HepG2 (cell line): ENCODE measurements at regions not wholly inside any gene's neighbourhood (a gene's known extent, or its start where the extent isn't known, plus 50 kb on each side); places are given as distances from the start of the nearest gene placed in this dataset.

Experiments used
- ATAC-seq: fragments of 200-7000 bp; cut with Tn5 transposase; 3 replicates; pipeline ENCODE4 v1.9.1; 2020; ENCODE audit warnings: mild to moderate bottlenecking, moderate library complexity
- BruUV-seq: library from RNA; stranded (reverse); fragments of 400-500 nt; replicated peaks from 2 replicates; lab custom pipeline; 2021; lab: Mats Ljungman, UMichigan
- CTCF ChIA-PET: fragments of 300-600 bp; formaldehyde crosslinking; extraction: SDS; loops from one replicate; lab custom pipeline; 2021; ENCODE audit warnings: low total read pairs, inconsistent platforms, low intra/inter-chr PET ratio; lab: Yijun Ruan, JAX
- POLR2A ChIA-PET: fragments of 350-600 bp; sonication (Branson Sonifier 250); formaldehyde crosslinking; loops from one replicate; lab custom pipeline; 2020; ENCODE audit warnings: antibody characterized with exemption, inconsistent platforms; lab: Yijun Ruan, JAX
- DNase-seq: peaks from one replicate; pipeline ENCODE4 v3.0.0-alpha.2; 2015; ENCODE audit warnings: low spot score
- FAIRE-seq: peaks from 3 replicates; lab custom pipeline; 2011; peaks lifted over from hg19 to GRCh38; lab: Jason Lieb, UNC
- H2AFZ ChIP-seq: one replicate; pipeline ENCODE4 v1.6.1; 2011; ENCODE audit warnings: low read length, inconsistent platforms
- H3K27ac ChIP-seq: fragments of 300-600 bp; 3 replicates; pipeline ENCODE4 v1.8.0; 2011; ENCODE audit warnings: mixed run types, mild to moderate bottlenecking, mixed read lengths, low read length, inconsistent platforms; ENCODE audit not compliant: insufficient read depth; ENCODE audit errors: extremely low read length
- H3K27me3 ChIP-seq, 2 experiments: fragments of 200-600 bp in 1 of 2; 2 replicates in 1 of 2; 3 replicates in 1 of 2; pipeline versions ENCODE4 v1.6.0 to v1.8.0; 2011; ENCODE audit warnings: low read length in 2 of 2, mild to moderate bottlenecking in 2 of 2, moderate library complexity in 2 of 2, inconsistent platforms in 1 of 2; ENCODE audit not compliant: insufficient read depth in 2 of 2, control insufficient read depth in 1 of 2
- H3K36me3 ChIP-seq, 2 experiments: fragments of 200-600 bp in 1 of 2; replicated peaks in 1 of 2; 2 replicates in 1 of 2; 3 replicates in 1 of 2; pipeline versions ENCODE4 v1.5.1 to v1.8.0; 2011; ENCODE audit warnings: low read length in 2 of 2, inconsistent platforms in 1 of 2; ENCODE audit not compliant: insufficient read depth in 2 of 2, control insufficient read depth in 1 of 2
- H3K4me1 ChIP-seq: 2 replicates; pipeline ENCODE4 v1.5.1; 2012; ENCODE audit warnings: low read length, inconsistent platforms; ENCODE audit not compliant: insufficient read depth
- H3K4me2 ChIP-seq: 2 replicates; pipeline ENCODE4 v1.6.0; 2011; ENCODE audit warnings: low read depth, low read length, inconsistent platforms
- H3K4me3 ChIP-seq, 3 experiments: fragments of 200-600 bp in 1 of 3; sonication (generic), shearing (Covaris generic) in 1 of 3; replicated peaks in 1 of 3; 2 replicates each; pipeline ENCODE4 v1.5.1; 2011 to 2016; ENCODE audit warnings: low read length in 3 of 3, inconsistent platforms in 2 of 3, low read depth in 2 of 3, mild to moderate bottlenecking in 2 of 3, control low read depth in 1 of 3, mixed read lengths in 1 of 3; ENCODE audit not compliant: insufficient read depth in 1 of 3
- H3K79me2 ChIP-seq: one replicate; pipeline ENCODE4 v1.6.1; 2011; ENCODE audit warnings: low read length, inconsistent platforms; ENCODE audit not compliant: insufficient read depth
- H3K9ac ChIP-seq: 2 replicates; pipeline ENCODE4 v1.6.0; 2011; ENCODE audit warnings: mild to moderate bottlenecking, low read depth, low read length, inconsistent platforms; ENCODE audit not compliant: insufficient read depth
- H3K9me3 ChIP-seq: 2 replicates; pipeline ENCODE4 v1.5.1; 2012; ENCODE audit warnings: mild to moderate bottlenecking, low read length
- H4K20me1 ChIP-seq: 2 replicates; pipeline ENCODE4 v1.6.0; 2011; ENCODE audit warnings: inconsistent platforms, mild to moderate bottlenecking, low read length, moderate library complexity; ENCODE audit not compliant: insufficient read depth
- CAMTA2 ChIP-seq: sonication (generic); formaldehyde crosslinking; IDR thresholded peaks from 2 replicates; pipeline ENCODE4 v1.4.0; 2020; ENCODE audit warnings: mild to moderate bottlenecking, missing genetic modification reagents, borderline replicate concordance
- DR1 ChIP-seq: sonication (generic); formaldehyde crosslinking; IDR thresholded peaks from 2 replicates; pipeline ENCODE4 v1.8.0; 2021; ENCODE audit warnings: mild to moderate bottlenecking, missing genetic modification reagents, inconsistent platforms
- FLYWCH1 ChIP-seq: sonication (generic); formaldehyde crosslinking; IDR thresholded peaks from 2 replicates; pipeline ENCODE4 v1.8.1; 2023; ENCODE audit warnings: mild to moderate bottlenecking, missing genetic modification reagents
- HNF4A ChIP-seq: sonication (generic); formaldehyde crosslinking; IDR thresholded peaks from 2 replicates; pipeline ENCODE4 v1.4.0; 2020; ENCODE audit warnings: missing genetic modification reagents
- MTF1 ChIP-seq: sonication (generic); formaldehyde crosslinking; IDR thresholded peaks from 2 replicates; pipeline ENCODE4 v1.5.0; 2020; ENCODE audit warnings: missing genetic modification reagents
- NFRKB ChIP-seq: fragments of 450-650 bp; IDR thresholded peaks from 2 replicates; pipeline ENCODE4 v1.6.1; 2017
- POLR2A ChIP-seq, 2 experiments: IDR thresholded peaks; 2 replicates each; pipeline ENCODE4 v1.6.1; 2011; ENCODE audit warnings: low read depth in 2 of 2, low read length in 2 of 2, mild to moderate bottlenecking in 1 of 2, moderate library complexity in 1 of 2; ENCODE audit not compliant: insufficient read depth in 1 of 2
- SALL2 ChIP-seq: sonication (generic); formaldehyde crosslinking; IDR thresholded peaks from 2 replicates; pipeline ENCODE4 v1.8.1; 2023; ENCODE audit warnings: mild to moderate bottlenecking, missing genetic modification reagents, inconsistent platforms
- SETDB1 ChIP-seq: sonication (generic); formaldehyde crosslinking; IDR thresholded peaks from 2 replicates; pipeline ENCODE4 v1.5.1; 2020; ENCODE audit warnings: missing genetic modification reagents, mild to moderate bottlenecking, borderline replicate concordance
- TBX3 ChIP-seq: fragments of 450-650 bp; IDR thresholded peaks from 2 replicates; pipeline ENCODE4 v1.6.1; 2017; ENCODE audit warnings: antibody characterized with exemption, mild to moderate bottlenecking, inconsistent platforms, borderline replicate concordance
- ZBTB42 ChIP-seq: sonication (generic); formaldehyde crosslinking; IDR thresholded peaks from 2 replicates; pipeline ENCODE4 v1.5.0; 2020; ENCODE audit warnings: mild to moderate bottlenecking, missing genetic modification reagents
- ZFP1 ChIP-seq: IDR thresholded peaks from 2 replicates; pipeline ENCODE4 v1.6.1; 2016
- ZNF83 ChIP-seq: sonication (generic); formaldehyde crosslinking; IDR thresholded peaks from 2 replicates; pipeline ENCODE4 v1.4.0; 2020; ENCODE audit warnings: missing genetic modification reagents, mild to moderate bottlenecking, borderline replicate concordance
- WGBS: methylation state at CpG from one replicate; pipeline ENCODE4 v1.1.6; 2017; ENCODE audit warnings: low lambda C conversion rate; 5-methylcytosine and 5-hydroxymethylcytosine counted together
- in situ Hi-C: cut with HindIII; loops from 2 replicates; pipeline ENCODE4 v1.10.0; 2017; ENCODE audit warnings: low pct_unique_long_range_greater_than_20kb; ENCODE audit not compliant: extremely low pct_ligation_motif_present
- intact Hi-C: fragments of 100-400 bp; cut with micrococcal nuclease; formaldehyde crosslinking; loops from one replicate; pipeline ENCODE4 v1.10.0; 2022; ENCODE audit not compliant: unreplicated experiment
- TF ChIP-seq, protein P1 (sequence below): sonication (generic); formaldehyde crosslinking; IDR thresholded peaks from 2 replicates; pipeline ENCODE4 v1.5.1; 2020; ENCODE audit warnings: mild to moderate bottlenecking, moderate library complexity, missing genetic modification reagents
- TF ChIP-seq, protein P2 (sequence below): sonication (generic); formaldehyde crosslinking; IDR thresholded peaks from 2 replicates; pipeline ENCODE4 v1.8.0; 2022; ENCODE audit warnings: missing genetic modification reagents, mild to moderate bottlenecking, moderate library complexity, borderline replicate concordance

DNA sequence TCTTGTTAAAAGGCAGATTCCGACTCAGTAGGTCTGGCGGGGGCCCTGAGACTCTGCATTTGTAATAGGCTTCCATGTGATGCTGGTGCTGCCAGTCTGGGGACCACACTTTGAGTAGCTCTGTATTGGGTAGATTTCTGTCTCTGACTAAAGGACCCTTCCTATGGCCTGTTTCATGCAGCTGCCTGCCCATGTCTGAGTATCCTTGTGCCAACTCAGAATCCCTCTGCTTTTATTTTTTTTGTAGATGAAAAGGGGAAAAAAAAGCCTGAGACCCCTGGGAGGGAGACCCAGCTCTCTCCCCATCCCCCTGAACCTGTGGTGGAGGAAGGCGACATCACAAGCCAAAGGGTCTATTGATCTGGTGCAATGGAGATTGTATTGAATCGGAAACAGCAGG, 81.9 kb downstream of the EBLN2 start:
- Histone ChIP-seq H3K9me3 (no peaks in the 10 kb centered on the region), H3K27me3 (no peaks in the 10 kb centered on the region), H3K9ac (no peak overlapping the region), H3K4me3 (no peak overlapping the region), H3K36me3 (no peaks in the 10 kb centered on the region), H3K4me2 (no peak overlapping the region), H3K79me2 (no peaks in the 10 kb centered on the region), H4K20me1 (no peaks in the 10 kb centered on the region), H3K27ac (no peak overlapping the region), H3K4me1 (no peaks in the 10 kb centered on the region), H2AFZ (no peak overlapping the region)
- ChIA-PET POLR2A (no interaction called here), CTCF (no interaction called here)
- no TSS peak for BruUV-seq
- 50% methylated on average over 4 of the region's 4 CpGs for WGBS
- FAIRE-seq (no peak), ATAC-seq (no peak), DNase-seq (no peak)
- in situ Hi-C loops (no loop called here), intact Hi-C loops (no loop called here)
- TF ChIP-seq ZBTB42 (CRISPR knock-in tag) (no peak), ZFP1 (CRISPR knock-in tag) (no peak), SETDB1 (CRISPR knock-in tag) (no peak), DR1 (CRISPR knock-in tag) (no peak), CAMTA2 (CRISPR knock-in tag) (no peak), TBX3 (no peak)
- TF ChIP-seq, protein P1, sequence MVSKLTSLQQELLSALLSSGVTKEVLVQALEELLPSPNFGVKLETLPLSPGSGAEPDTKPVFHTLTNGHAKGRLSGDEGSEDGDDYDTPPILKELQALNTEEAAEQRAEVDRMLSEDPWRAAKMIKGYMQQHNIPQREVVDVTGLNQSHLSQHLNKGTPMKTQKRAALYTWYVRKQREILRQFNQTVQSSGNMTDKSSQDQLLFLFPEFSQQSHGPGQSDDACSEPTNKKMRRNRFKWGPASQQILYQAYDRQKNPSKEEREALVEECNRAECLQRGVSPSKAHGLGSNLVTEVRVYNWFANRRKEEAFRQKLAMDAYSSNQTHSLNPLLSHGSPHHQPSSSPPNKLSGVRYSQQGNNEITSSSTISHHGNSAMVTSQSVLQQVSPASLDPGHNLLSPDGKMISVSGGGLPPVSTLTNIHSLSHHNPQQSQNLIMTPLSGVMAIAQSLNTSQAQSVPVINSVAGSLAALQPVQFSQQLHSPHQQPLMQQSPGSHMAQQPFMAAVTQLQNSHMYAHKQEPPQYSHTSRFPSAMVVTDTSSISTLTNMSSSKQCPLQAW (CRISPR knock-in tag): no peak

DNA sequence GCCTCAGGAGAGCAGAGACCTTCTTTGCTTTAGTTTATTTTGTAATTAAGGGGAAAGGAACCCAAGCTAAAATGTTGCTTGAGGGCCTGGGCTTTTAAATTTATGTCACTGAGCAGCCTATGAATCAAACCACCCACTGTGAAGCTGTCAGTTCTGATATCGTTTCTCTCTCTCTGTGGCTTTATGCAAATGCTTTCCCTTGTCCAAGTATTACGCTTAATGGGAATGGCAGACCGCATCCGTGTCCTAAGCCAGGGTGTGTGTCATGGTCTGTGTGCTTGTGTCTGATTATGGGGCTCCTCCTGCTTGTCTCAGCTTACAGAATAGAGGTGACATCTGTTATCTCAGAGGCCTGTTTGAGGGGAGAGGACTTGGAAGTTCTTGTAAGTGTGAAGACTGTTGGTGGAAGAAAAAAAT, 82.4 kb downstream of the EBLN2 start:
- POLR2A ChIA-PET: no interaction called here
- FAIRE-seq: no peak
- H3K27me3 ChIP-seq: no peaks in the 10 kb centered on the region
- no peak for DNase-seq
- H3K27ac ChIP-seq: no peak overlapping the region
- no peak overlapping the region for H2AFZ ChIP-seq
- no TSS peak for BruUV-seq
- CTCF ChIA-PET: no interaction called here
- H4K20me1 ChIP-seq: no peaks in the 10 kb centered on the region
- no peak for ATAC-seq
- no peaks in the 10 kb centered on the region for H3K4me1 ChIP-seq
- H3K4me3 ChIP-seq: no peak overlapping the region
- intact Hi-C loops: no loop called here
- H3K9ac ChIP-seq: no peak overlapping the region
- H3K4me2 ChIP-seq: no peak overlapping the region
- no peaks in the 10 kb centered on the region for H3K79me2 ChIP-seq
- WGBS: 52% methylated on average over 4 of the region's 4 CpGs
- no peaks in the 10 kb centered on the region for H3K36me3 ChIP-seq
- no peaks in the 10 kb centered on the region for H3K9me3 ChIP-seq
- TF ChIP-seq SALL2 (CRISPR knock-in tag): no peak
- no peak for TF ChIP-seq NFRKB
- TF ChIP-seq MTF1 (CRISPR knock-in tag): no peak
- TF ChIP-seq SETDB1 (CRISPR knock-in tag): no peak
- TF ChIP-seq FLYWCH1: no peak
- TF ChIP-seq HNF4A: no peak
- no peak for TF ChIP-seq ZNF83 (CRISPR knock-in tag)
- no peak for TF ChIP-seq POLR2A (IDR thresholded peaks at IDR 0.05; ENCODE audit: insufficient read depth in 1 of 2, low read depth in 2 of 2, low read length in 2 of 2)
- TF ChIP-seq, protein P2, sequence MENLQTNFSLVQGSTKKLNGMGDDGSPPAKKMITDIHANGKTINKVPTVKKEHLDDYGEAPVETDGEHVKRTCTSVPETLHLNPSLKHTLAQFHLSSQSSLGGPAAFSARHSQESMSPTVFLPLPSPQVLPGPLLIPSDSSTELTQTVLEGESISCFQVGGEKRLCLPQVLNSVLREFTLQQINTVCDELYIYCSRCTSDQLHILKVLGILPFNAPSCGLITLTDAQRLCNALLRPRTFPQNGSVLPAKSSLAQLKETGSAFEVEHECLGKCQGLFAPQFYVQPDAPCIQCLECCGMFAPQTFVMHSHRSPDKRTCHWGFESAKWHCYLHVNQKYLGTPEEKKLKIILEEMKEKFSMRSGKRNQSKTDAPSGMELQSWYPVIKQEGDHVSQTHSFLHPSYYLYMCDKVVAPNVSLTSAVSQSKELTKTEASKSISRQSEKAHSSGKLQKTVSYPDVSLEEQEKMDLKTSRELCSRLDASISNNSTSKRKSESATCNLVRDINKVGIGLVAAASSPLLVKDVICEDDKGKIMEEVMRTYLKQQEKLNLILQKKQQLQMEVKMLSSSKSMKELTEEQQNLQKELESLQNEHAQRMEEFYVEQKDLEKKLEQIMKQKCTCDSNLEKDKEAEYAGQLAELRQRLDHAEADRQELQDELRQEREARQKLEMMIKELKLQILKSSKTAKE (CRISPR knock-in tag): no peak
- in situ Hi-C loops: no loop called here
